Esophagus squamous epithelium (tissue), 5 donors: ENCODE measurements at regions not wholly inside any gene's neighbourhood (a gene's known extent, or its start where the extent isn't known, plus 50 kb on each side); places are given as distances from the start of the nearest gene placed in this dataset.

Experiments used
- DNase-seq: peaks from one replicate; lab custom pipeline; 2025; lab: John Stamatoyannopoulos, UW
- H3K27ac ChIP-seq, 4 donors: fragments of 200-600 bp; sonication (generic); one replicate each; pipeline ENCODE4 v1.5.1; 2016 to 2019; ENCODE audit warnings: mild to moderate bottlenecking in 1 of 4
- H3K27me3 ChIP-seq, 4 donors: fragments of 200-600 bp; sonication (generic); 1 replicate in 3 of 4; 2 replicates in 1 of 4; pipeline versions ENCODE4 v1.5.1 to v1.6.0; 2017 to 2021; ENCODE audit warnings: antibody characterized with exemption in 1 of 4
- H3K36me3 ChIP-seq, 3 donors: fragments of 200-600 bp; sonication (generic); one replicate each; pipeline ENCODE4 v1.5.1; 2016 to 2019
- H3K4me1 ChIP-seq, 3 donors: fragments of 200-600 bp; sonication (generic); one replicate each; pipeline ENCODE4 v1.5.1; 2017 to 2019
- H3K4me3 ChIP-seq, 4 donors: fragments of 200-600 bp; sonication (generic); 1 replicate in 3 of 4; 2 replicates in 1 of 4; pipeline ENCODE4 v1.5.1; 2016 to 2019; ENCODE audit warnings: mild to moderate bottlenecking in 2 of 4, moderate library complexity in 1 of 4
- H3K9me3 ChIP-seq, 3 donors: fragments of 200-600 bp; sonication (generic); one replicate each; pipeline ENCODE4 v1.5.1; 2016 to 2019
- CTCF ChIP-seq, 6 experiments: fragments of 450-650 bp in 4 of 6; fragments of 200-600 bp in 2 of 6; sonication (generic) in 2 of 6; IDR thresholded peaks; one replicate each; pipeline ENCODE4 v1.5.1; 2016 to 2019; ENCODE audit warnings: antibody characterized with exemption in 6 of 6, mild to moderate bottlenecking in 4 of 6, moderate library complexity in 4 of 6
- POLR2A ChIP-seq, 4 donors: fragments of 450-650 bp; IDR thresholded peaks; one replicate each; pipeline ENCODE4 v1.6.1; 2017; ENCODE audit warnings: antibody characterized with exemption in 4 of 4, mild to moderate bottlenecking in 4 of 4, moderate library complexity in 3 of 4
- WGBS, 2 donors: methylation state at CpG; one replicate each; pipeline ENCODE4 v1.1.5; 2018; 5-methylcytosine and 5-hydroxymethylcytosine counted together
- intact Hi-C: fragments of 100-400 bp; cut with DNase I; formaldehyde crosslinking; loops from one replicate; pipeline ENCODE4 v1.15.0; 2022
- donor health status: DM: yes; HTN: yes; CAD: no.

DNA sequence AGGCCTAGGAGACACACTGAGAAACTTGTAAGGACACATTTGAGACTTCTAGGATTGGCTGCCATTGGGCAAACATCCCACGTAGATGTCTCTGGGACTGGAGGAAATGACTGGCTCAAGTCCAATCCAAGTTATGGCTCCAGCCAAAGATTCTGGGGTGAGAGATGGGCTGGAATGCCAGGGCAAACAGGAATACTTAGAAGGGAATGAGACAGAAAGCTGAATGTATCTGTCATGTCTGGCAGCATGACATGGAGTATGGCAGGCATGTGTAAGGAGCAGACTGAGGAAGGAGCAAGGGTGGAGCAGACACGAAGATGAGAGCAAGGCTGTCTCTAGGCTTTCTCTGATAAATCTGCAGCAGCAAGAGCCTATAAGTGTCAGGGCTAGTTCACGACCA, 209.2 kb downstream of the PHLDA1 start:
- no peaks in the 10 kb centered on the region for H3K27me3 ChIP-seq
- H3K27ac ChIP-seq, result no peak overlapping the region
- 44 to 64% methylated on average over 3 of the region's 3 CpGs for WGBS, 2 donors

DNA sequence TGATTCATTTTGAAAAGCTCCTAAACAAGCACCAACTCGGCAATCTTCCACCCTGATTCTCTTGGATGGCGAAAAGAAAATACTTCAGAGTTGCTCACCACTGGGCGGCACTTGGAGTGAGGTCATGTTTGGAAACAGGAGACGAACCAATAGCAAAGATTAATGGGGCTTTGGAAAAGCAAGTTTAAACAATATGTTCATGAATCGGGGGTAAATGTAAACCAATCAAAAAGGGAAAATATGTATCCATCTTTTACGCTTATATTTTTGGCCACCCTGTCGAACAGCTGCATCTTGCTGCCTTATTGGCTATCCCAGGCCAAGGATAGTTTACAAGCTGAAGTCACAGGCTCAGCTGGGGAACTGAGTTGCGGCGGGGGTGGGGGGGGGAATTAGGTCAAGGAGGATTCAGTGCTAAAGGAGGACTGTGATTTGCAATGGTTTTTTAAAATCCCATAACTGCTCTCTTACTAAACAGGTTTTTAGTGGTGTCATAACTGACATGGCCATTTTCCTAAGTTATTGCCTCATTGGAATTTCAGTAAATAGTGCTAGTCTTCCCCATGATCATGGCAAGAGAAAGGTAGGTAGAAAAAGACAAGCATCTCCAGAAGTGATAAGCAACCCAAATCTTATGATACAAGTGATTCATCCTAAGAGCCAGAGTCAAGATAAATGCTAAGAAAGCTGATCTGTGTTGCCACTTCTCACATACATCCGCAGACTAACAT, 210.6 kb downstream of the PHLDA1 start:
- Histone ChIP-seq H3K4me3 (peak overlapping the region in 1 of 4 donors; percentile 21), H3K4me1 (peaks cover 7 to 50% (median 15%) of the 10 kb centered on the region in 3 donors), H3K9me3 (no peaks in the 10 kb centered on the region), H3K27me3 (no peaks in the 10 kb centered on the region), H3K36me3 (no peaks in the 10 kb centered on the region), H3K27ac (peak overlapping the region; percentile 7 to 80 (median 56))
- intact Hi-C loops, result no loop called here
- TF ChIP-seq POLR2A (IDR thresholded peaks at IDR 0.05) (no peak), CTCF (IDR thresholded peaks at IDR 0.05) (peak in 4 of 6 experiments; percentile 10 to 46 (median 28))
- WGBS, 2 donors, result 34 to 48% methylated on average over 10 of the region's 10 CpGs
- DNase-seq, result peak; percentile 12

More for the DNA sequence above, 209.2 kb downstream of the PHLDA1 start:
- H3K4me1 ChIP-seq, result peaks cover 7 to 46% (median 15%) of the 10 kb centered on the region in 3 donors
- H3K4me3 ChIP-seq, result no peak overlapping the region
- no peak for DNase-seq
- no peaks in the 10 kb centered on the region for H3K36me3 ChIP-seq
- intact Hi-C loops, result no loop called here
- H3K9me3 ChIP-seq, result no peaks in the 10 kb centered on the region
- TF ChIP-seq CTCF (IDR thresholded peaks at IDR 0.05) (no peak), POLR2A (IDR thresholded peaks at IDR 0.05) (no peak)

GRCh38 chr12:75820071-75820470, 211.5 kb downstream of the PHLDA1 start:
- Histone ChIP-seq H3K36me3 (no peaks in the 10 kb centered on the region), H3K27ac (peak overlapping the region in 1 of 4 donors; percentile 68), H3K4me1 (peaks cover 2 to 49% (median 15%) of the 10 kb centered on the region in 3 donors), H3K27me3 (no peaks in the 10 kb centered on the region), H3K4me3 (no peak overlapping the region), H3K9me3 (no peaks in the 10 kb centered on the region)
- DNase-seq, result no peak
- intact Hi-C loops, result no loop called here
- no peak for TF ChIP-seq POLR2A (IDR thresholded peaks at IDR 0.05)
- TF ChIP-seq CTCF (IDR thresholded peaks at IDR 0.05), result no peak

DNA sequence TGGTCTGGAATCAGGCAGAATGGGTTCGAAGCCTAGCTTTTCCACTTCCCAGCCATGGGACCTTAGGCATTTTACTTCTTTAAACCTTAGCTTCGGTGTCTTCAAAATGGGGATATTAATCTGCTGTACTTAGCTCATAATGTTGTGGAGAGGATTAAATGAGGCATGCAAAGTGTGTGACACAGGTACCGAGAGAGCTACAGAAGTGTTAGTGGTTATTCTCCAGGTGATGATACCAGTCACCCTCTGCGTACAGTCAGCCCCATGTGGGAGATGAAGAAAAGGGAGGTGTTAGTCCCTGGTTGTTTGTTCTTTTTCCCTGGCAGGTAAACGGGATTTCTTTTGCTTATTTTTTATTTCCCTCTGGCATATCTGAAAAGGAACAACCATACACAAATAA, 212.1 kb downstream of the PHLDA1 start:
- Histone ChIP-seq H3K27me3 (no peaks in the 10 kb centered on the region), H3K27ac (peak overlapping the region in 1 of 4 donors; percentile 27), H3K36me3 (no peaks in the 10 kb centered on the region), H3K9me3 (no peaks in the 10 kb centered on the region), H3K4me3 (no peak overlapping the region), H3K4me1 (peaks cover 0 to 49% (median 17%) of the 10 kb centered on the region in 3 donors)
- TF ChIP-seq POLR2A (IDR thresholded peaks at IDR 0.05) (no peak), CTCF (IDR thresholded peaks at IDR 0.05) (no peak)
- intact Hi-C loops, result no loop called here
- DNase-seq, result no peak
- WGBS, 2 donors, result 55 to 59% methylated on average over 5 of the region's 5 CpGs

- no peak overlapping the region for H3K4me3 ChIP-seq
- TF ChIP-seq CTCF (IDR thresholded peaks at IDR 0.05) (no peak), POLR2A (IDR thresholded peaks at IDR 0.05) (no peak)
- intact Hi-C loops, result no loop called here
- no peaks in the 10 kb centered on the region for H3K9me3 ChIP-seq
- peaks cover 0 to 49% (median 17%) of the 10 kb centered on the region in 3 donors for H3K4me1 ChIP-seq
- no peak for DNase-seq
- no peaks in the 10 kb centered on the region for H3K36me3 ChIP-seq
- H3K27me3 ChIP-seq, result no peaks in the 10 kb centered on the region
- no peak overlapping the region for H3K27ac ChIP-seq
These were observed 212.7 kb downstream of the PHLDA1 start for GRCh38 chr12:75818863-75819262.
